ENCODE measurements at regions not wholly inside any gene's neighbourhood (a gene's known extent, or its start where the extent isn't known, plus 50 kb on each side); places are given as distances from the start of the nearest gene placed in this dataset.

- no peak for ATAC-seq
- no peak for TF ChIP-seq CTCF (IDR thresholded peaks at IDR 0.05)
- TF ChIP-seq POLR2A (IDR thresholded peaks at IDR 0.05): no peak
- no peak for DNase-seq
- Histone ChIP-seq H3K4me1 (no peaks in the 10 kb centered on the region), H3K4me3 (no peak overlapping the region), H3K36me3 (no peaks in the 10 kb centered on the region), H3K9me3 (no peaks in the 10 kb centered on the region), H3K27ac (no peak overlapping the region), H3K27me3 (no peaks in the 10 kb centered on the region)
- WGBS, 4 donors: 50 to 73% (median 64%) methylated on average over 2 of the region's 2 CpGs
- intact Hi-C loops (cut with DNase I): no loop called here
These were observed 169.3 kb upstream of the BTBD3 start for GRCh38 chr20:11748436-11748835.

DNA sequence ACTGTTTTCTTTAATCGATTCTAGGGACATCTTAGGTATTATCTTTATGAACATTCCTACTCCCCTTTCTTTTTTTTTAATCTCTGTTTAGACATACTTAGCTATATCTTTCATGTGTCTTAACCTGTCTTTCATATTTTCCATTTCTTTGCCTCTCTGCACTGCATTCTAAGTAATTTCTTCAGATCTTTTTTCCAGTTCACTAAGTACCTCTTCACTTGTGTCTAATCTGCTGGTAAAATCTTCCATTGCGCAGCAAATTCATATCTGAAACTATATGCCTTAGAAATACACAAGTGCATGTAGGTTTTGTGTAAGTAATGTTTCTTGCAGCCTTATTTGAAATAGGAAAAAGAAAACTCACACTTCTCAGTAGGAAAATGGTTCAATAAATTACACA lies 165.4 kb upstream of the BTBD3 start:
- H3K27ac ChIP-seq: no peak overlapping the region
- no peak overlapping the region for H3K4me3 ChIP-seq
- H3K4me1 ChIP-seq: no peaks in the 10 kb centered on the region
- no peaks in the 10 kb centered on the region for H3K27me3 ChIP-seq
- intact Hi-C loops (cut with DNase I): no loop called here
- ATAC-seq: no peak
- 91 to 96% (median 92%) methylated on average over 2 of the region's 2 CpGs for WGBS, 4 donors
- TF ChIP-seq POLR2A (IDR thresholded peaks at IDR 0.05) (no peak), CTCF (IDR thresholded peaks at IDR 0.05) (no peak)
- DNase-seq: no peak
- no peaks in the 10 kb centered on the region for H3K36me3 ChIP-seq
- no peaks in the 10 kb centered on the region for H3K9me3 ChIP-seq

DNA sequence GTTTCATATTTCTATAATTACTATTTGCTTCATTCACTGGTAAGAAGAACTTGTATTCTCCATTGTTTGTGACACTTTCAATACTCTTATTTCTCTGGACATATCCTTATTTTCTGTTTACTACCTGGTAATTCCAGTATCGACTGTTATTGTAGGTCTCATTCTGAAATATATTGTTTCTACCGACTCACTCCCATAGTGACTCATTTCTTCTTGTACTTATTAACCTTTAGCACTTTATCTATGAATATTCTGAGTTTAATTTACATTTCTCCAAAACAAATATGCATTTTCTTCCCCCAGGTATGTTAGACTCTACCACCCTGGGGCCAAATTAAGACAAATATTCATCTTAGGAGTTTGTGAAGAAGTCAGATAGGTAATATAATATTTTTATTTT lies 164.5 kb upstream of the BTBD3 start:
- no peak overlapping the region for H3K4me3 ChIP-seq
- no peak for TF ChIP-seq POLR2A (IDR thresholded peaks at IDR 0.05)
- TF ChIP-seq CTCF (IDR thresholded peaks at IDR 0.05): no peak
- no peaks in the 10 kb centered on the region for H3K4me1 ChIP-seq
- ATAC-seq (no peak), DNase-seq (no peak)
- H3K27ac ChIP-seq: no peak overlapping the region
- WGBS, 4 donors: 92 to 95% (median 93%) methylated on average over 2 of the region's 2 CpGs
- H3K36me3 ChIP-seq: no peaks in the 10 kb centered on the region
- intact Hi-C loops (cut with DNase I): no loop called here
- no peaks in the 10 kb centered on the region for H3K27me3 ChIP-seq
- no peaks in the 10 kb centered on the region for H3K9me3 ChIP-seq

- Histone ChIP-seq H3K36me3 (no peaks in the 10 kb centered on the region), H3K4me3 (no peak overlapping the region), H3K9me3 (no peaks in the 10 kb centered on the region), H3K27me3 (no peaks in the 10 kb centered on the region), H3K27ac (no peak overlapping the region), H3K4me1 (no peaks in the 10 kb centered on the region)
- TF ChIP-seq CTCF (IDR thresholded peaks at IDR 0.05): no peak
- no peak for TF ChIP-seq POLR2A (IDR thresholded peaks at IDR 0.05)
- 60 to 75% (median 73%) methylated on average over 4 of the region's 4 CpGs for WGBS, 4 donors
- intact Hi-C loops (cut with DNase I): no loop called here
- DNase-seq: no peak
- ATAC-seq: no peak
These were observed 163.2 kb upstream of the BTBD3 start for GRCh38 chr20:11754451-11754850.
